Liver (tissue), 8 donors: ENCODE measurements at regions not wholly inside any gene's neighbourhood (a gene's known extent, or its start where the extent isn't known, plus 50 kb on each side); places are given as distances from the start of the nearest gene placed in this dataset.
"Not testable (repeated sequence)": the region's sequence is repeated elsewhere in the genome, so short reads cannot be mapped to it uniquely, and the experiment has no call there.

Experiments used
- DNase-seq: peaks from one replicate; pipeline ENCODE4 v3.0.0-alpha.2; 2017; ENCODE audit warnings: low spot score
- H3K27ac ChIP-seq, 2 donors: one replicate each; pipeline ENCODE4 v1.7.0; 2013; ENCODE audit warnings: inconsistent platforms in 2 of 2, low read length in 2 of 2, control low read depth in 1 of 2, low read depth in 1 of 2, mild to moderate bottlenecking in 1 of 2
- H3K27me3 ChIP-seq, 4 donors: one replicate each; pipeline versions ENCODE4 v1.6.1 to v1.7.0; 2013; ENCODE audit warnings: low read length in 3 of 4, inconsistent platforms in 1 of 4, mild to moderate bottlenecking in 1 of 4, moderate library complexity in 1 of 4; ENCODE audit not compliant: control insufficient read depth in 4 of 4, insufficient read depth in 4 of 4
- H3K36me3 ChIP-seq, 4 donors: one replicate each; pipeline versions ENCODE4 v1.6.1 to v1.7.0; 2013; ENCODE audit warnings: low read length in 3 of 4, mild to moderate bottlenecking in 3 of 4, low read depth in 1 of 4, moderate library complexity in 1 of 4; ENCODE audit not compliant: control insufficient read depth in 4 of 4, insufficient read depth in 3 of 4
- H3K4me1 ChIP-seq, 4 donors: one replicate each; pipeline versions ENCODE4 v1.6.1 to v1.7.0; 2013; ENCODE audit warnings: low read length in 3 of 4, mild to moderate bottlenecking in 3 of 4, moderate library complexity in 1 of 4; ENCODE audit not compliant: control insufficient read depth in 4 of 4, insufficient read depth in 4 of 4
- H3K4me3 ChIP-seq, 3 donors: one replicate each; pipeline versions ENCODE4 v1.6.1 to v1.7.0; 2013; ENCODE audit warnings: low read length in 3 of 3, control low read depth in 1 of 3, low read depth in 1 of 3, mild to moderate bottlenecking in 1 of 3
- H3K9ac ChIP-seq, 2 donors: one replicate each; pipeline ENCODE4 v1.7.0; 2013; ENCODE audit warnings: low read length in 2 of 2, mild to moderate bottlenecking in 2 of 2, moderate library complexity in 2 of 2, control low read depth in 1 of 2, low read depth in 1 of 2
- H3K9me3 ChIP-seq, 4 donors: one replicate each; pipeline versions ENCODE4 v1.6.1 to v1.7.0; 2013; ENCODE audit warnings: low read length in 3 of 4; ENCODE audit not compliant: control insufficient read depth in 4 of 4
- ATF3 ChIP-seq: IDR thresholded peaks from 2 replicates; pipeline ENCODE4 v1.6.1; 2016; ENCODE audit warnings: antibody characterized with exemption
- EGR1 ChIP-seq, 2 donors: IDR thresholded peaks; 2 replicates each; pipeline ENCODE4 v1.6.1; 2016 to 2018; ENCODE audit warnings: antibody characterized with exemption in 2 of 2, low read depth in 2 of 2
- FOXA1 ChIP-seq: IDR thresholded peaks from 2 replicates; pipeline ENCODE4 v1.6.1; 2016; ENCODE audit warnings: antibody characterized with exemption
- FOXA2 ChIP-seq: IDR thresholded peaks from 2 replicates; pipeline ENCODE4 v1.6.1; 2016; ENCODE audit warnings: antibody characterized with exemption
- GABPA ChIP-seq, 2 donors: IDR thresholded peaks in 1 of 2; conservative IDR thresholded peaks in 1 of 2; 2 replicates each; pipeline ENCODE4 v1.6.1; 2016; ENCODE audit warnings: antibody characterized with exemption in 2 of 2, mild to moderate bottlenecking in 1 of 2, moderate library complexity in 1 of 2
- HNF4A ChIP-seq, 2 donors: conservative IDR thresholded peaks; 2 replicates each; pipeline ENCODE4 v1.6.1; 2016; ENCODE audit warnings: antibody characterized with exemption in 2 of 2, mild to moderate bottlenecking in 2 of 2
- HNF4G ChIP-seq: IDR thresholded peaks from 2 replicates; pipeline ENCODE4 v1.6.1; 2016; ENCODE audit warnings: antibody characterized with exemption
- JUND ChIP-seq, 2 donors: IDR thresholded peaks; 2 replicates each; pipeline ENCODE4 v1.6.1; 2016; ENCODE audit warnings: antibody characterized with exemption in 2 of 2
- NR2F2 ChIP-seq: IDR thresholded peaks from 2 replicates; pipeline ENCODE4 v1.6.1; 2016; ENCODE audit warnings: antibody characterized with exemption
- RAD21 ChIP-seq, 2 donors: IDR thresholded peaks; 2 replicates each; pipeline ENCODE4 v1.6.1; 2016; ENCODE audit warnings: antibody characterized with exemption in 2 of 2, mild to moderate bottlenecking in 2 of 2
- REST ChIP-seq: IDR thresholded peaks from 2 replicates; pipeline ENCODE4 v1.6.1; 2016; ENCODE audit warnings: antibody characterized with exemption, mild to moderate bottlenecking
- RXRA ChIP-seq, 2 donors: IDR thresholded peaks; 2 replicates each; pipeline ENCODE4 v1.6.1; 2017 to 2018; ENCODE audit warnings: antibody characterized with exemption in 2 of 2, mild to moderate bottlenecking in 1 of 2
- SP1 ChIP-seq: IDR thresholded peaks from 2 replicates; pipeline ENCODE4 v1.6.1; 2018; ENCODE audit warnings: antibody characterized with exemption, mild to moderate bottlenecking
- TAF1 ChIP-seq: conservative IDR thresholded peaks from 2 replicates; pipeline ENCODE4 v1.6.1; 2016; ENCODE audit warnings: antibody characterized with exemption, mild to moderate bottlenecking
- YY1 ChIP-seq: IDR thresholded peaks from 2 replicates; pipeline ENCODE4 v1.6.1; 2016; ENCODE audit warnings: antibody characterized with exemption, mild to moderate bottlenecking
- ZBTB33 ChIP-seq: IDR thresholded peaks from 2 replicates; pipeline ENCODE4 v1.6.1; 2016; ENCODE audit warnings: antibody characterized with exemption
- WGBS: extraction: QIAGEN DNeasy Blood & Tissue Kit; methylation state at CpG from one replicate; pipeline ENCODE4 v1.1.7; 2013; 5-methylcytosine and 5-hydroxymethylcytosine counted together
- TF ChIP-seq, protein P1 (sequence below): IDR thresholded peaks from 2 replicates; pipeline ENCODE4 v1.6.1; 2016; ENCODE audit warnings: antibody characterized with exemption
- TF ChIP-seq, protein P2 (sequence below): fragments of 150-350 bp; IDR thresholded peaks from 2 replicates; pipeline ENCODE4 v1.5.1; 2017; ENCODE audit warnings: improper control_type of control experiment, low read depth, low read length; ENCODE audit not compliant: missing input control
- donor health status: healthy.
- donor health status: healthy.
- donor health status: healthy.
- donor health status: healthy.
- donor health status: healthy.

GRCh38 chr6:140494321-140495108 lies 1120.1 kb upstream of the CITED2 start:
- no peaks in the 10 kb centered on the region for H3K36me3 ChIP-seq
- H3K27me3 ChIP-seq, result no peaks in the 10 kb centered on the region
- TF ChIP-seq FOXA2, result no peak
- TF ChIP-seq, protein P1, sequence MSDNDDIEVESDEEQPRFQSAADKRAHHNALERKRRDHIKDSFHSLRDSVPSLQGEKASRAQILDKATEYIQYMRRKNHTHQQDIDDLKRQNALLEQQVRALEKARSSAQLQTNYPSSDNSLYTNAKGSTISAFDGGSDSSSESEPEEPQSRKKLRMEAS, result no peak
- TF ChIP-seq JUND (IDR thresholded peaks at IDR 0.05), result no peak
- no peak for TF ChIP-seq REST
- TF ChIP-seq ZBTB33, result no peak
- no peak for TF ChIP-seq ATF3
- TF ChIP-seq, protein P2, sequence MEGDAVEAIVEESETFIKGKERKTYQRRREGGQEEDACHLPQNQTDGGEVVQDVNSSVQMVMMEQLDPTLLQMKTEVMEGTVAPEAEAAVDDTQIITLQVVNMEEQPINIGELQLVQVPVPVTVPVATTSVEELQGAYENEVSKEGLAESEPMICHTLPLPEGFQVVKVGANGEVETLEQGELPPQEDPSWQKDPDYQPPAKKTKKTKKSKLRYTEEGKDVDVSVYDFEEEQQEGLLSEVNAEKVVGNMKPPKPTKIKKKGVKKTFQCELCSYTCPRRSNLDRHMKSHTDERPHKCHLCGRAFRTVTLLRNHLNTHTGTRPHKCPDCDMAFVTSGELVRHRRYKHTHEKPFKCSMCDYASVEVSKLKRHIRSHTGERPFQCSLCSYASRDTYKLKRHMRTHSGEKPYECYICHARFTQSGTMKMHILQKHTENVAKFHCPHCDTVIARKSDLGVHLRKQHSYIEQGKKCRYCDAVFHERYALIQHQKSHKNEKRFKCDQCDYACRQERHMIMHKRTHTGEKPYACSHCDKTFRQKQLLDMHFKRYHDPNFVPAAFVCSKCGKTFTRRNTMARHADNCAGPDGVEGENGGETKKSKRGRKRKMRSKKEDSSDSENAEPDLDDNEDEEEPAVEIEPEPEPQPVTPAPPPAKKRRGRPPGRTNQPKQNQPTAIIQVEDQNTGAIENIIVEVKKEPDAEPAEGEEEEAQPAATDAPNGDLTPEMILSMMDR, result no peak
- TF ChIP-seq SP1, result no peak
- no peak for TF ChIP-seq RXRA (IDR thresholded peaks at IDR 0.05)
- no peak for TF ChIP-seq TAF1
- no peak for TF ChIP-seq EGR1 (IDR thresholded peaks at IDR 0.05; ENCODE audit: low read depth in 2 of 2)
- no peak for TF ChIP-seq NR2F2
- no peak for TF ChIP-seq HNF4G
- no peak for TF ChIP-seq GABPA (IDR thresholded peaks at IDR 0.05 in 1 of 2, conservative IDR thresholded peaks at IDR 0.05 in 1 of 2)
- TF ChIP-seq FOXA1, result no peak
- TF ChIP-seq RAD21 (IDR thresholded peaks at IDR 0.05), result no peak
- TF ChIP-seq HNF4A (conservative IDR thresholded peaks at IDR 0.05), result no peak
- TF ChIP-seq YY1, result no peak
- H3K9ac ChIP-seq, result no peak overlapping the region
- H3K4me3 ChIP-seq, result no peak overlapping the region
- DNase-seq, result no peak
- 91% methylated on average over 8 of the region's 8 CpGs for WGBS
- H3K4me1 ChIP-seq, result no peaks in the 10 kb centered on the region
- H3K9me3 ChIP-seq, result no peaks in the 10 kb centered on the region
- H3K27ac ChIP-seq, result no peak overlapping the region

DNA sequence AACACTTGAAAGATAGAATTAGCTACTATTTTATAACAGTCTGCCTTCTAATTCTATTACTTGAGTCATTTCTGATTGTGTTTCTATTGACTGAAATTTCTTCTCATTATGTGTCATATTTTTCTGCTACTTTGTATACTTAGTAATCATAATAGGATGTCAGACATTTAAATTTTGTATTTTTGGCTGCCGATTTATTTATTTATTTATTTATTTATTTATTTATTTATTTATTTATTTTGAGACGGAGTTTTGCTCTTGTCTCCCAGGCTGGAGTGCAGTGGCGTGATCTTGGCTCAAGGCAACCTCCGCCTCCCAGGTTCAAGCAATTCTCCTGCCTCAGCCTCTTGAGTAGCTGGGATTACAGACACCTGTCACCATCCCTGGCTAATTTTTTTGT lies 1119.0 kb upstream of the CITED2 start:
- not testable (repeated sequence) for H3K9ac ChIP-seq, H3K4me3 ChIP-seq, H3K27ac ChIP-seq, DNase-seq, H3K4me1 ChIP-seq, H3K9me3 ChIP-seq, H3K27me3 ChIP-seq, H3K36me3 ChIP-seq
- WGBS, result 97% methylated on average over 4 of the region's 4 CpGs
